Tibial nerve (tissue), 4 donors: ENCODE measurements at regions not wholly inside any gene's neighbourhood (a gene's known extent, or its start where the extent isn't known, plus 50 kb on each side); places are given as distances from the start of the nearest gene placed in this dataset.

Experiments
- DNase-seq, 2 donors: peaks; one replicate each; pipeline ENCODE4 v3.0.0-alpha.2; 2019; ENCODE audit warnings: low spot score in 2 of 2
- H3K27ac ChIP-seq, 4 donors: fragments of 200-600 bp; sonication (generic) in 3 of 4; one replicate each; pipeline ENCODE4 v1.5.1; 2017 to 2019; ENCODE audit warnings: mild to moderate bottlenecking in 1 of 4
- H3K27me3 ChIP-seq, 2 donors: fragments of 200-600 bp; sonication (generic) in 1 of 2; one replicate each; pipeline versions ENCODE4 v1.5.1 to v1.6.0; 2017 to 2019
- H3K36me3 ChIP-seq, 3 donors: fragments of 200-600 bp; sonication (generic); one replicate each; pipeline ENCODE4 v1.5.1; 2018 to 2019
- H3K4me1 ChIP-seq, 4 donors: fragments of 200-600 bp; sonication (generic) in 3 of 4; one replicate each; pipeline ENCODE4 v1.5.1; 2017 to 2019
- H3K4me3 ChIP-seq, 4 donors: fragments of 200-600 bp; sonication (generic) in 3 of 4; one replicate each; pipeline ENCODE4 v1.5.1; 2017 to 2019; ENCODE audit warnings: mild to moderate bottlenecking in 1 of 4, moderate library complexity in 1 of 4
- H3K9me3 ChIP-seq, 4 donors: fragments of 200-600 bp; sonication (generic) in 3 of 4; one replicate each; pipeline ENCODE4 v1.5.1; 2017 to 2019
- CTCF ChIP-seq, 5 experiments: fragments of 200-600 bp in 3 of 5; fragments of 450-650 bp in 2 of 5; sonication (generic) in 3 of 5; IDR thresholded peaks; one replicate each; pipeline ENCODE4 v1.5.1; 2016 to 2019; ENCODE audit warnings: antibody characterized with exemption in 5 of 5, mild to moderate bottlenecking in 3 of 5, moderate library complexity in 2 of 5
- EP300 ChIP-seq, 2 donors: sonication (generic); formaldehyde crosslinking; IDR thresholded peaks; one replicate each; pipeline ENCODE4 v1.6.1; 2017; ENCODE audit warnings: antibody characterized with exemption in 2 of 2, mild to moderate bottlenecking in 1 of 2
- POLR2A ChIP-seq, 2 donors: fragments of 450-650 bp; IDR thresholded peaks; one replicate each; pipeline ENCODE4 v1.6.1; 2017; ENCODE audit warnings: antibody characterized with exemption in 2 of 2, mild to moderate bottlenecking in 2 of 2, moderate library complexity in 2 of 2
- WGBS, 2 donors: methylation state at CpG; one replicate each; pipeline ENCODE4 v1.1.5; 2018; 5-methylcytosine and 5-hydroxymethylcytosine counted together

GRCh38 chr7:63927261-63927660, 71.4 kb upstream of the ZNF722 start:
- TF ChIP-seq CTCF (IDR thresholded peaks at IDR 0.05) = no peak
- no peak for TF ChIP-seq POLR2A (IDR thresholded peaks at IDR 0.05)
- no peak for TF ChIP-seq EP300 (IDR thresholded peaks at IDR 0.05)
- H3K36me3 ChIP-seq = no peaks in the 10 kb centered on the region
- 53 to 75% methylated on average over 2 to 3 of the region's 5 CpGs for WGBS, 2 donors
- peaks cover 0 to 18% (median 2%) of the 10 kb centered on the region in 4 donors for H3K9me3 ChIP-seq
- no peaks in the 10 kb centered on the region for H3K27me3 ChIP-seq
- peak overlapping the region in 2 of 4 donors; percentile 85 to 91 for H3K27ac ChIP-seq
- H3K4me3 ChIP-seq = peak overlapping the region in 2 of 4 donors; percentile 58 to 72
- DNase-seq = no peak
- peaks cover 0 to 17% (median 0%) of the 10 kb centered on the region in 4 donors for H3K4me1 ChIP-seq

GRCh38 chr7:63931057-63931600, 67.5 kb upstream of the ZNF722 start:
- Histone ChIP-seq H3K36me3 (no peaks in the 10 kb centered on the region), H3K9me3 (peaks cover 0 to 16% (median 2%) of the 10 kb centered on the region in 4 donors), H3K27ac (no peak overlapping the region), H3K4me1 (peaks cover 0 to 8% (median 0%) of the 10 kb centered on the region in 4 donors), H3K4me3 (no peak overlapping the region), H3K27me3 (no peaks in the 10 kb centered on the region)
- WGBS, 2 donors = 63 to 70% methylated on average over 42 to 50 of the region's 56 CpGs
- DNase-seq = no peak
- TF ChIP-seq CTCF (IDR thresholded peaks at IDR 0.05) (no peak), EP300 (IDR thresholded peaks at IDR 0.05) (no peak), POLR2A (IDR thresholded peaks at IDR 0.05) (no peak)

GRCh38 chr7:63931985-63932577, 66.6 kb upstream of the ZNF722 start:
- no peaks in the 10 kb centered on the region for H3K27me3 ChIP-seq
- no peaks in the 10 kb centered on the region for H3K36me3 ChIP-seq
- peaks cover 0 to 3% (median 0%) of the 10 kb centered on the region in 4 donors for H3K4me1 ChIP-seq
- H3K4me3 ChIP-seq = no peak overlapping the region
- H3K27ac ChIP-seq = no peak overlapping the region
- H3K9me3 ChIP-seq = peaks cover 0 to 19% (median 2%) of the 10 kb centered on the region in 4 donors
- DNase-seq = no peak
- 90 to 92% methylated on average over 22 of the region's 22 CpGs for WGBS, 2 donors
- no peak for TF ChIP-seq EP300 (IDR thresholded peaks at IDR 0.05)
- TF ChIP-seq CTCF (IDR thresholded peaks at IDR 0.05) = no peak
- TF ChIP-seq POLR2A (IDR thresholded peaks at IDR 0.05) = no peak
